HG03159 (cell line): ENCODE measurements at regions not wholly inside any gene's neighbourhood (a gene's known extent, or its start where the extent isn't known, plus 50 kb on each side); places are given as distances from the start of the nearest gene placed in this dataset.

Experiments
- ATAC-seq: cut with Tn5 transposase; IDR thresholded peaks from one replicate; pipeline ENCODE4 v1.9.1; 2021; ENCODE audit warnings: mild to moderate bottlenecking, moderate library complexity; ENCODE audit not compliant: unreplicated experiment

DNA sequence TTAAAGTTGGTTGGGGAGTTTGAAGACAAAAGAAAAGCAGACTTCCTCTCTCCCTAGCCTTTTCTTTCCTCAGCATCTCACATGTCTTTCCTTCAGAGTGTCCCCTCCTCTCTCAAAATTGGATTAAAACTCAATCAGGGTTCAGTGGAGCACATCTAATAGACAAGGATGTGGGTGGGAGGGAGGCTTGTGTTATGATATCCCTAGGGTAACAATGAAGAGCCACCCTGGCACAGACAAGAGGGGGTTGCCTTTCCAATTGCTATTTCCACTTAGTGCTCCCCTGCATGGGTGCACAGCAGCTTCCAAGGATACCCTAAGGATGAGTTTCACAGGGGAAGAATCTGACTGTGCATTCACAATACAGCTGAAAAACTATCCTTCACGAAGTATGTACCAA is 585.2 kb upstream of the C9orf72 start:
- no peak for ATAC-seq

DNA sequence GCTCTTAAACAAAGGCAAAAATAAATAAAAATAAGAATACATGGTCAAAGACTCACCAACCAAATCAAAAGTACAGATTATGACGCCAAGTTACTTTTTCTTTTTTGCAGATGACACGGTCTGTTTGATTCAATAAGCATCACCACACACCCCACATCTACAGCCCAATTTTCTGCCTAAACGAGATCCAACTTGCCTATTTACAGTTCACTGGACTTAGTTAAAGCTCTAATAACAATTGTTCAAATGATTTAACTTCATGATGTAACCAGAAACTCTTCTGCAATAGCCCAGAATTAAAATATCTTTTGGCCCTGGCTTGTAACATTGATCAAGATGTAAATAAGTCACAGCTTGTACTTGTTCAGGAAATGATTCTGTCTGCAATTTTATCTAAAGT is 590.3 kb upstream of the C9orf72 start:
- no peak for ATAC-seq

DNA sequence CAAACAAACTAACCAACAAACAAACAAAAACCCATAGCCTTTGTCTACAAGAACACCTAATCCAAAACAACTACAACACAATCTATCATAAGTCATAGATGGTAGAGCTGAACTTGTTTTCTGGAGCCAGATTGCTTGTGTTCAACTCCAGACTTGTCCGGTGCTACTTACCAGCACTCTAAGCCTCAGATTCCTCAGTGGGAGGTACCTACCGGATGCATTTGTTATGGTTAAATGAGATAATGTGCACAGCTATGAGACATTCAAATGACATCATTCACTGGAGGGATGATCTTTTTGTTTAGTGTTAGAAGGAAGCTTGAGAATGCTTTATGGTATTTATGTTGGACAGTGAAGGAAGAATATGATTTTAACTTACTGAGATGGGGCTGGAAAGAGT is 592.9 kb upstream of the C9orf72 start:
- ATAC-seq = no peak

DNA sequence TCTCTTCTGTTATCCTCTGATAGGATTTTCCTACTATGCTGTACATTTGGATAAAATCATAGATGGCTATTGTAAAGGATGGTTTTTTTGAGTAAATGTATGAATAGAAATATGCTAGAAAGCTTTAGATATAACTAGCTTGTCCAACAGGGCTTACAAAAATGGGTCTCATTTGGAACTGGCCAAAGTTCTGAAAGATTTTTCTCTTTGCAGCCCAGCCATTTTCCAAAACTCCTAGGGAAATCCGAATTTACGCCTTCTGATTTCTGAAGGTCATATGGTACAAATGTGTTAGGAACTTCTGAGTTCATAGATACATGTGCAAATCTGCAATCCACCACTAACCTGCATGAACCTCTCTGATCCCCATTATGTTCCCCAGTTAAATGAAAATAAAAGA is 603.9 kb upstream of the C9orf72 start:
- ATAC-seq = no peak

DNA sequence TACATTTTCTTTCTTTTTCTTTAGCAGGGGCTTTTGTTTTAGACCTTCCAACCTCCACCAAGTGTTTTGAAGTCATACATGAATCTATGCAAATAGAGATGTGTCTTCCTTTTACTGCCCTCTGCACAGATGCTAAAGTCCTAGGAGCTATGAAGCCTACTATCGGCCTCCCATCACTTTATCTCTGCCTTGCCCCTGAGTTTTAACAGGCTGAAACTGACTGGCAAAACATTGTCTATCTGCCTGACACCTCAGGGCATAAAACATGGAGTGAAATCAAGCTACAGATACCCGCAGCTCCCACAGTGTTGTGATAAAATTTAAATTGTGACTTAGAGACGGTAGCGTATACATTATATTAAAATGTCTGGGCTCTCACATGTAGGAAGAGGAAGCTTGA is 604.6 kb upstream of the C9orf72 start:
- no peak for ATAC-seq

DNA sequence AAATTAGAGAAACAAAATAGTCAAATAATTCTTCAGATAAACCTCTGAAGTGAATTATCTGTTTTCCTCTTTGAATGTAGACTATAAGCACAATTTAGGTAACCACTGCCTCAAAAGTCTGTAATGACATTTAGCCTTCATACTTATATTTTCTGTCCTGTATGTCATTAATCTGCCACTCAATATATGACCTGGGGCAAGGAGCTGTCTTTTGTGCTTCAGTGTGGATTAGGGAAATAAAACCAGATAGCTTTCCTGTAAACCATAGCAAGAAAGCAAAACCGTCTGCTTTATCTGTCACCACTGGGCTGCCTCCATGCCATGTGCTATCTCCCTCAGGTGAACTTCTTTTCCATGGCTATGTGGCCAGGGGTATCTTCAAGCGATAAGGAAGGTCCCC is 606.6 kb upstream of the C9orf72 start:
- no peak for ATAC-seq

DNA sequence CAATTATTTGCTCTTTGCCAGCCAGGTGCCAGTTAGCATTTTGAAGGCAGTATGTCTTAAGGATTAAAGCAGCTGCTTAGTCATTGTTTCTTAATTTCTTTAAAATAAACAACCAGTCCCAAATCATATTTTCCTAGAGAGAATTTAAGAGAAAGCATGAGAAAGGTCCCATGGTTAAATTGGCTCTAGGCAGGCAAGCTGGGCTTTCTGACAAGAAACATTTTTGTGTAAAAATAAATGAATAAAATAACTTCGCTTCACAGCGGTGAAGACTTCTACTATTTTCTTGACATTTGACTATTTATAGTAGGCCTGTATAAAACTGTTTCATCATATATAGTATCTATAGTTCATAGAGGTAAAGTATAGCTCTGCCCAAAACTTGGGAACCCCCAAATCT is 617.7 kb upstream of the C9orf72 start:
- ATAC-seq = no peak

DNA sequence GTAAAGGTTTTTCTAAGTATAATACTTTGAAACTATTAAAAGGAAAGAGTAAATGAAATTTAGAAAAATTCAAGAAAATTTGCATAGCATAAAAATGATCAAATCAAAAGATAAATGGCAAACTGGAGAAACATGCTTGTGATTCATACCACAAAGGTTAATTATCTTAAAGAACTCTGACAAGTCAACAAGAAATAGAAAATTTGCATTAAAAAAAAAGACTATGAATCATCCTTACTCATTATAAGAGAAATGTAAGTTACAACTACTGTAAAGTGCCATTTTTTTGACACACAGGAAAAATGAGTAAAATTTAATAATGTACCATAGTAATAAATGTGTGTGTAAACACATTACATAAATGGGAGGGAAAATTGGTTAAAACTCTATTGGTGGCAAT is 624.4 kb upstream of the C9orf72 start:
- ATAC-seq = no peak

DNA sequence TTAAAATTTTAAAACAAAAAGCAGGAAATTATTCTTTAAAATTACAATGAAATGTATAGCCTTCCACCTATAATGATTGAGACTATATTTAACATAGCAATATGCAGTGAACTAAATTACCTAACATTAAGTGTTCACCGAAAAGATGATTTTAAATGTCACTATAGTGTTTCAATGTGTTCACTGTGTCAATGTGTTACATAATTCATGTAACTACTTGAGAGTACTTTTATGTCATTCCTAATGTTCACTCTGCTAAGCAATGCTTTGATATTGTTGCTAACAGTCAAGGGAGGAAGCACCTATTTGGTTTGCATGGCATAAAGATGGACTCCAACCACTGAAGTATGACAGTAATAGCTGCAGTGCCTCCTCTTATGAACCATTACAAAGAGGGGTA is 629.8 kb upstream of the C9orf72 start:
- no peak for ATAC-seq

DNA sequence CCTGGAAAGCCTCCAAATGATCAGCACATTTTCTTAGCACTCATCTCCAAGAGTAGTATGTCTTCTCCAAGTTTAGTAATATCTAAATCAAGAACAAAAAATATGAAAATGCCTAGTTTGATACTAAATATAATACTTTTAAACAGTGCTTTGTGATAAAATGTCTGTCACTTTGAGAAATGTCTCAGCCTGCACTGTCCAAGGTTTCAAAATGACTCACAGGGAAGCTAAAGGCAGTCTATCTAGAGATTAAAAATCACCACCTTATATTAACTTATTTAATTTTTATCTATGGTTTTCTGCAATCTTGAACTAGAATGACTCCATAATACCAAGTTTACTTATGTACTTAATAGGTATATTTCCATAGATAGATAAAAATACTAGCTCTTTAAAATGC is 633.0 kb upstream of the C9orf72 start:
- no peak for ATAC-seq

DNA sequence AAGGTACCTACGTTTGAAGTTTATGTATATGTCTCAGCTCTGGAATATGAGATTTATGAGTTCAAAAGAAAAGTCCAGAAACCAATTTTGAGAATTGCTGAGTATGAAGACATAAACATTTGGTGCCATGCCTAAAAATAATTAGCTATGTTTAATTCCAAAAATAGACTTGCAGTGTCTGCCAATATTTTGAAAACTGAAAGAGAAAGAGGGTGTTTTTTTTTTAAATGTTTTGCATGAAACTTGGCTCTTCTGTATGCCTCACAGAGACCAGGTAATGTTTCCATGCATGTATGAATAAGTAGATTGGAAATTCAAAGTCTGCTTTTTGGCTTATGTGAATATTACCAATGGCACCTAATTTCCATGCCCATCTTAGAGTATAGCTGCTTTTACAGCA is 634.4 kb upstream of the C9orf72 start:
- ATAC-seq = no peak

DNA sequence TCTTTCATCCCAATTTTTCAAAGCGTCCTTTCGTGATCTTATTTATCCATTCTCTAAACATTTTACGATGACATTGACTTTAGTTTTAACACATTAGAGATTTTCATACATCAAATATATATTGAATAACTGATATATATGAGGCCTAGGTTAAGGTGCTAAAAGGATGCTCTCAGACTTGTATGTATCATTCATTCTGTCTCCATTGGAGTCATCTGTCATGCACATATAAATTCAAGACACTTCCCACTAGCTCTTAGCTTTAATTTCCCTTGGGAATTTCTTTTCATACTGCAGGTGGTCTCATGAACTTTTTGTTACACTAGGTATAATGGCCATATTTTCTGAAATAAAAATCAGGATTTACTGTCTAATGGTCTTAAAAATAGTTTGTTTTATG is 635.8 kb upstream of the C9orf72 start:
- ATAC-seq = no peak

DNA sequence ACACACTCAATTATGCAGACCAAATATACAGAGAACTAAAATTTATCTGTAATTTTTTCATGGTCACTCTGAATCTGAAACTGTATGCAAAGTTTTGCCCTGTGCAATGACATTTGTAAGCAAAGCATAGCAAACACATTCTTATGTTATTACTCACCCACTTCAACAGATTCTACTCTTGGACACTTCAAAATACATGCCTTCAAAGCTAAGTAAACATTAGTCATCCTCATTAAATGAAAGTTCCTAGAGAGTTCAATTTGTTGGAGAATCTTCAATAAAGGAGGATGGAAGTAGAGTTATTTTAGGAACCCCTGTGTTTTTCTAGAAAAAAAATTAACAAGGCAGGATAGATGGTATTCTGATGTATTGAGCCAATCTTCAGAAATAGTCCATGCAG is 639.7 kb upstream of the C9orf72 start:
- no peak for ATAC-seq

DNA sequence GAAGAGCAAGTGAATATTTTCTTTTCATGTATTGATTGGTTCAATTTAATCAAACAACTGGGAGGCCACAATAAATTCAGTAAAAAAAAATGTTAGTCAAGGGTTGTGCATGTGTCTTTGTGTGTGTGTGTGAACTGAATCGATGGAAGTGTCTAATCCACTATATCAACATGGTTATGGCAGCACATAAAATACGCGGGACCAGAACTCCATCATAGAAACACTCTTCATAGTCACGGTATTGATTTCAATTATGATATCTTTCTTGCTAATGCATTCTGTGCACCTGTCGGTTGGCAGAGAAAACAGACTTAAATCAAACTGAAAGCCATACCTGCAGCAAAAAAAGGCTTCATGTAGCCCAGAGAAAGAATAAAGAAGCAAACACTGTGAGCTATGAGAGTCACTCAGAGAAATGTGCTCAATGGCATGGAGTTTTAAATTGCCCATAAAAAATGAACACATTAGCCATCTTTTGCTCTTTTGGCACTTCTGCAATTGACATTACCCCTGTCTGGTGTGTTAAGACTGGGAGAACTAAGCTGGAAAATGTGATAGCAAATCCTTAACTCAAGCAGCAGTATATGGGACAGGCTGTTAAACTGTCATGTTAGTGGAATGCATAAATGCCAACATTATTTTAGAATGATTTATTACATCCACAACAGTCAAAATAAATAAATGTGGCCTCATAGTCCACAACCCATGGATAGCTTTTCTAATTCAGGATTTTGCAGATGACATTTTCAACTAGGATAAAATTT is 642.4 kb upstream of the C9orf72 start:
- ATAC-seq = no peak

DNA sequence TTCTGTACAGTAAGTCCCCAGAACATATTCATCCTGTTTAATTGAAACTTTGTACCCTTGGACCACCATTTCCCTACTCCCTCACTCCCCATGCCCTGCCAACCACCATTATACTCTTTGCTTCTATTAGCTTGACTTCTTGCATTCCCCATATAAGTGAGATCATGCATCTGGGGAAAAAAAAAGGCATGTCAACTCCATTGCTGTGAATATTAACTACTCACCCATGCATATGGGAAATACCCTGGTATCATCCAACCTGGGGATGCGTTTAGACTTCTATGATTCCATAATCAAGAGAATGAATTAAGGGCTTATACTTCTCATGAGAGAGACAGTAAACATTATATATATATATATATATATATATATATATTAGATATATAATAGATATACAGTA is 659.4 kb upstream of the C9orf72 start:
- ATAC-seq = no peak

DNA sequence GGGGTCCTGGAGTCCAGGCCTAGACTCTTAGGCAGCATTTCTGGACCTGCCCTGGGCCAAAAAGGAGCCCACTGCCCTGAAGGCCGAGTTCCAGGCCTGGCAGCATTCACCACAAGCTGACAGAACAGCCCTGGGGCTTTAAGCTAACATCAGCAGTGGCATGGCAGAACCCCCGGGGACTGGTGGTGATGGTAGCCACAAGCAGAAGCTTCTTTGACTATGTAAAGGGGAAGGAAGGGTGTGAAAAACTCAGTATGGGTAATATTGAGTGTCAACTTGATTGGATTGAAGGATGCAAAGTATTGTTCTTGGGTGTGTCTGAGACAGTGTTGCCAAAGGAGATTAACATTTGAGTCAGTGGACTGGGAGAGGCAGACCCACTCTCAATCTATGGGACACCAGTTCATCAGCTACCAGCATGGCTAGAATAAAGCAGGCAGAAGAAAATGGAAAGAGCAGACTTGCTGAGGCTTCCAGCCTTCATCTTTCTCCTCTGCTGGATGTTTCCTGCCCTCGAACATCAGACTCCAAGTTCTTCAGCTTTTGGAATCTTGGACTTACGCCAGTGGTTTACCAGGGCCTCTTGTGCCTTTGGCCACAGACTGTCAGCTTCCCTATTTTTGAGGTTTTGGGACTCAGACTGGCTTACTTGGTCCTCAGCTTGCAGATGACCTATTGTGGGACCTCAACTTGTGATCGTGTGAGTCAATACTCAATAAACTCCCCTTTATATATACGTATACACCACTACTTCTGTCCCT is 661.0 kb upstream of the C9orf72 start:
- ATAC-seq = no peak

DNA sequence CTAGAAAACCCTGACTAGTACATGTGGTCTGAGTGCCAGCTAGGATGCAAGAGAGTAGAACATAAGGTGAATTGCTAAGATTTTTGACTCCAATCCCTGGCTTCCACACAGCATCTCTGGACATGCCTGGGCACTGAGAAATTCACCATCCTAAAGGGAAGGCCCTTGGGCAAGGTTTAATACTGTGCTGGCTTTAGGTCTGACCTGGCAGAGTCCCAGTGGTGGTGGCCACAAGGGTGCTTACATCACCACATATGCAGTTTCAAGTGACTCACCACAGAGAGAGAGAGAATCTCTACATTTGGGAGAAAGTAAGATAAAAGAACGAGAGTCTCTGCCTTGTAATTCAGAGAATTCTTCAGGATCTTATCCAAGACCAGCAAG is 661.6 kb upstream of the C9orf72 start:
- ATAC-seq = no peak

DNA sequence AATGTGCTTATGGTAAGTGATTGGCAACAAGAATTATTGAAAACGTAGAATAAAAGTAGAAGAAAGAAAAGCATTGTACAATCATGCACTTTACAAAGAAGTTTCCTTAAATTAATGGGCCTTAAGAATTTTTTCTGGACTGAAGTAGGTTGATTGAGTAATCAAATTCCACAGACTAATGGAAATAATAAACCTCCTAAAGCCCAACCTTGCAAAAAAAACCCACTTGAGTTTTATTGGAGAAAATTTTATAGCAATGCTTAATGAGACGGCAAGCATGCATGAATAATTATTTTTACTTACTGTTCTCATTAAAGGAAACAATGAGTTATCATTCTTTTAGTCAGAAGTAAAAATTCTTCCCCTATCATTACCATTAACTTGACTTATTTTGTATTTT is 676.1 kb upstream of the C9orf72 start:
- no peak for ATAC-seq

DNA sequence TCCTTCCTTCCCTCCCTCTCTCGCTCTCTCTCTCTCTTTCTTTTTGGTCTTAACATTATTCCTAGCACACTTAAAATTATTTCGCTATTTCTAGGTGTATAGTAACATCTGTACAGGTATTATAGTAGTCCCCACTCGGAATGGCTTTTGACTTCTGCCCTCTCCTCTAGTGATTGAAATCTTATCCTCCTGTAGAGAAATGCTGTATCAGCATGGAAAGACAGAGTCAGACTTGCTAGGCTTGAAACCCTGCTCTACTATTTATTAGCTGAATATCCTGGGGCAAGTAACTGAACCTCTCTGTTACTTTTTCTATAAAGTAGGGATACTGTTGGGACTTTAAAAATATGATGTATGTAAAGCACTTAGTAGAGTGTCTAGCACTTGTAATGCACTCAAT is 681.9 kb upstream of the C9orf72 start:
- ATAC-seq = no peak

DNA sequence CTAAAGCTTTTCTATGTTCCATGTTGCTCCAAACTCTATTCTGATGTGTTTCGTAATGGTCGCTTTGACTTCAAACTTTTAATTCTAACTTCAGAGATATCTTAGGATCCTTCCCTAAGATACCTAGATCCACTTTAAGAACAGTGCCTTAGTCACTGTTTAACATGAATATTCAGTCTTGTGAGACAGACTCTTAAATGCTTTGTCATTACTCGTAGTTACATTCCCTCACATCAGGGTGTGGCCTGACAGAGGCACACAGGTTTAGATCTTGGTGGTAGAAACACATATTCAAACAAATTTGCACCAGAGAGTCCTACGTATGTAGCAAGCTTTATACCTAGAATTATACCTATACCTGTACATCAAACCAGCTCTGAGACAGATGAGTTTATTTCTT is 687.0 kb upstream of the C9orf72 start:
- no peak for ATAC-seq

DNA sequence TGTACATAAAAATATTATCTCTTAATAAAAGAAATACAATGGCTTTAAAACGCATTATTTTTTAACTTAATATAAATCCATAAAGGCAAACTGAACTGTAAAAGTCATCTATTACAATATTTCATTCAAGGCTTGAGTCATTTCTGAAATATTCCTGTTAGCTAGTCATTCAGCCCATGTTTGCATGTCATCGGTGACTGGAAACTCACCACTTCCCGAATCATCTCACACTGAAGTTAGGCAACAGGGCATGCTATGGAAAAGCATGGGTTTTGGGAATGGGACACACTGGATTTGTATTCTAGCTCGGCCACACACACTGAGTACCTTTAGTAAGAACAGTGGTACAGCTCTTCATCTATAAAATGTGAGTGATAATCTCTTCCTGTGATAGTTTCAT is 691.1 kb upstream of the C9orf72 start:
- no peak for ATAC-seq

DNA sequence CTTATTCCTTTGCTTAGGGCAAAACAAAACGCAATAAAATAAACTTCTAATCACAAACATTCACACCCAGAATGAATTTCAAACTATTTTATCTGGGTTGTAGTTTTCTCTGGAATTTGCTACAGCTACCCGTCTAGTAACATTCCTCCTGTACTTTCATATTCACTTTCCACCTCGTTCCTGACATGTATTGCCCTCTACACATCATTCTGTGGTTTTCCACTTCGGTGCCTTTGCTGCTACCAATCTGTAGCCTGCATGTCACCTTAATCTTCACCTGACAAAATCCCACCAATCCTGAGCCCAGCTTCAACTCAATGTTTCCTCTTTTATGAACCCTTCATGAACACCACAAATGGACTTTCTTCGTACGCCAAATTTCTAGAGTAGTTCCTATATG is 694.1 kb upstream of the C9orf72 start:
- ATAC-seq = no peak

DNA sequence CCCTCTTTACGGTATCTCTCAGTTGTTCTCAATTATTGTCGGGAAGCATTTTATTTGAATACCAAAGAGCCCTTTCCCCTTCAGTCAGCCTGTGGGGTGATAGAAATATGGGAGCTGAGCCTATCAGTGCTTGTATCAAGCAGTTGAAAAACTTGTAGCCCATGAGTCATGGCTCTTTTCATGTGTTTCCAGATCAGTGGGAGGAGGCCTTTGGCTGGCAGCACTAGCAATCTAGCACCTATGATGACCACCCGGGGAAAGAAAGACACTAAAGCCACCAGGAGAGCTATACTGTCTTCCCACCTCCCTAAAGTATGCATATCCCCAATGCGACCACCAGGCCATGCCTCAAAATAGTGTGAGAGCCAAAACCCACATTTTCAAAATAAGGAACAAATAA is 696.9 kb upstream of the C9orf72 start:
- ATAC-seq = no peak
